ENCODE measurements at regions not wholly inside any gene's neighbourhood (a gene's known extent, or its start where the extent isn't known, plus 50 kb on each side); places are given as distances from the start of the nearest gene placed in this dataset.
"Not testable (repeated sequence)": the region's sequence is repeated elsewhere in the genome, so short reads cannot be mapped to it uniquely, and the experiment has no call there.

- no peak for DNase-seq
Measured at GRCh38 chr11:45754741-45755140, 50.2 kb upstream of the SLC35C1 start.

GRCh38 chr11:45754261-45754709 lies 50.7 kb upstream of the SLC35C1 start:
- DNase-seq = no peak

GRCh38 chr11:45752106-45752505 lies 52.8 kb upstream of the SLC35C1 start:
- no peak for DNase-seq

- no peak for DNase-seq
Measured at GRCh38 chr11:45751430-45751829, 53.5 kb upstream of the SLC35C1 start.

- no peak for DNase-seq
Measured at GRCh38 chr11:45750439-45750838, 54.5 kb upstream of the SLC35C1 start.

- no peak for DNase-seq
Measured at GRCh38 chr11:45748801-45749200, 56.1 kb upstream of the SLC35C1 start.

GRCh38 chr11:45745065-45745811 lies 59.7 kb upstream of the SLC35C1 start:
- DNase-seq = no peak

- DNase-seq = no peak
Measured at GRCh38 chr11:45743556-45744468, 61.1 kb upstream of the SLC35C1 start.

GRCh38 chr11:45741582-45741981 lies 63.4 kb upstream of the SLC35C1 start:
- DNase-seq = no peak

- no peak for DNase-seq
Measured at GRCh38 chr11:45741032-45741431, 63.9 kb upstream of the SLC35C1 start.

GRCh38 chr11:45739866-45740265 lies 65.1 kb upstream of the SLC35C1 start:
- DNase-seq = peak; percentile 13

- DNase-seq = not testable (repeated sequence)
Measured at GRCh38 chr11:45739071-45739470, 65.9 kb upstream of the SLC35C1 start.

GRCh38 chr11:45738194-45738593 lies 66.8 kb upstream of the SLC35C1 start:
- DNase-seq = not testable (repeated sequence)

GRCh38 chr11:45737056-45737455 lies 67.9 kb upstream of the SLC35C1 start:
- peak; percentile 35 for DNase-seq

GRCh38 chr11:45736424-45736823 lies 68.5 kb upstream of the SLC35C1 start:
- peak; percentile 30 for DNase-seq

GRCh38 chr11:45733176-45733575 lies 67.8 kb upstream of the CHST1 start:
- DNase-seq = no peak

GRCh38 chr11:45732343-45732742 lies 66.9 kb upstream of the CHST1 start:
- DNase-seq = no peak

GRCh38 chr11:45731171-45731570 lies 65.7 kb upstream of the CHST1 start:
- DNase-seq = not testable (repeated sequence)

- no peak for DNase-seq
Measured at GRCh38 chr11:45730014-45730413, 64.6 kb upstream of the CHST1 start.

- no peak for DNase-seq
Measured at GRCh38 chr11:45726493-45727054, 61.2 kb upstream of the CHST1 start.

GRCh38 chr11:45725776-45726492 lies 60.5 kb upstream of the CHST1 start:
- DNase-seq = no peak

GRCh38 chr11:45725121-45725520 lies 59.7 kb upstream of the CHST1 start:
- DNase-seq = no peak

- no peak for DNase-seq
Measured at GRCh38 chr11:45724153-45724552, 58.7 kb upstream of the CHST1 start.
